ENCODE measurements at regions not wholly inside any gene's neighbourhood (a gene's known extent, or its start where the extent isn't known, plus 50 kb on each side); places are given as distances from the start of the nearest gene placed in this dataset.

GRCh38 chr9:16112116-16112515 is 559.3 kb downstream of the CCDC171 start (continued):
- TF ChIP-seq CHD4 (IDR thresholded peaks at IDR 0.05; ENCODE audit: insufficient read depth, insufficient replicate concordance, low read depth, low read length, poor library complexity, severe bottlenecking) (no peak), ZNF384 (IDR thresholded peaks at IDR 0.05; ENCODE audit: low read depth, low read length) (no peak), CBFB (CRISPR knock-in tag; IDR thresholded peaks at IDR 0.05) (no peak), GTF3C2 (IDR thresholded peaks at IDR 0.05; ENCODE audit: borderline replicate concordance, extremely low read depth, insufficient read length) (no peak)

- no peaks in the 10 kb centered on the region for H3K79me2 ChIP-seq (ENCODE audit: control insufficient read depth, insufficient read depth, low read length)
- BruUV-seq (replicated peaks) = no TSS peak
- no peak for DNase-seq (ENCODE audit: extremely low read depth in 1 of 4, low spot score in 3 of 4)
- H3K4me3 ChIP-seq = no peak overlapping the region
- no peak overlapping the region for H3K4me2 ChIP-seq (ENCODE audit: insufficient read depth, low read length)
- ChIA-PET CTCF (ENCODE audit: low intra/inter-chr PET ratio) (no interaction called here), POLR2A (no interaction called here)
- intact Hi-C loops (cut with micrococcal nuclease) (no loop called here), in situ Hi-C loops (cut with MboI) (no loop called here)
- ATAC-seq = no peak
- no peak for FAIRE-seq
- H4K20me1 ChIP-seq (replicated peaks; ENCODE audit: control insufficient read depth, insufficient read depth, low read length) = no peaks in the 10 kb centered on the region
- no peak overlapping the region for H3K9ac ChIP-seq (ENCODE audit: insufficient read depth in 1 of 2, low read depth in 2 of 2, low read length in 2 of 2)
- 0% methylated on average over 1 of the region's 1 CpG for whole genome bisulfite sequencing (ENCODE audit: insufficient coverage, low coverage, missing lambda C conversion rate)
- no peaks in the 10 kb centered on the region for H3K4me1 ChIP-seq (replicated peaks in 1 of 2; ENCODE audit: control insufficient read depth in 2 of 2, insufficient read depth in 2 of 2, low read length in 2 of 2)
- H3K27ac ChIP-seq (ENCODE audit: extremely low read depth, low read depth, low read length) = no peak overlapping the region
- H3K9me1 ChIP-seq (ENCODE audit: control insufficient read depth, insufficient read depth, low read length) = no peaks in the 10 kb centered on the region
- H3K36me3 ChIP-seq (ENCODE audit: control insufficient read depth, insufficient read depth, low read length) = no peaks in the 10 kb centered on the region
- H3K27me3 ChIP-seq (ENCODE audit: control insufficient read depth in 2 of 2, insufficient read depth in 2 of 2, low read length in 2 of 2) = no peaks in the 10 kb centered on the region
- H2AFZ ChIP-seq (ENCODE audit: low read depth, low read length) = no peak overlapping the region
- H3K9me3 ChIP-seq (replicated peaks; ENCODE audit: control insufficient read depth, insufficient read depth, low read depth, low read length) = no peaks in the 10 kb centered on the region
- TF ChIP-seq MAFG (tag; conservative IDR thresholded peaks at IDR 0.05) = no peak
- TF ChIP-seq CREM (IDR thresholded peaks at IDR 0.05; ENCODE audit: low read depth) = no peak
- TF ChIP-seq USF2 (CRISPR knock-in tag; IDR thresholded peaks at IDR 0.05) = no peak
- no peak for TF ChIP-seq POLR3G (IDR thresholded peaks at IDR 0.05; ENCODE audit: extremely low read depth, insufficient read length, insufficient replicate concordance)
- no peak for TF ChIP-seq RUNX1 (IDR thresholded peaks at IDR 0.05; ENCODE audit: low read depth)
- no peak for TF ChIP-seq ATF7 (IDR thresholded peaks at IDR 0.05)
- TF ChIP-seq BCL6 (CRISPR knock-in tag; IDR thresholded peaks at IDR 0.05) = no peak
- no peak for TF ChIP-seq POLR2AphosphoS5 (IDR thresholded peaks at IDR 0.05; ENCODE audit: control insufficient read depth, insufficient read depth, low read depth, low read length)
- TF ChIP-seq KLF16 (IDR thresholded peaks at IDR 0.05) = no peak
- TF ChIP-seq CEBPZ (IDR thresholded peaks at IDR 0.05; ENCODE audit: borderline replicate concordance, low read depth, low read length) = no peak
- no peak for TF ChIP-seq GATAD2A (IDR thresholded peaks at IDR 0.05)
- no peak for TF ChIP-seq SAP30 (IDR thresholded peaks at IDR 0.05; ENCODE audit: borderline replicate concordance, insufficient read depth, low read depth, low read length, poor library complexity, severe bottlenecking)
These were observed 563.2 kb downstream of the CCDC171 start for GRCh38 chr9:16115994-16116393.

Data from K562 (cell line).